Adrenal gland (tissue), 9 donors: ENCODE measurements at regions not wholly inside any gene's neighbourhood (a gene's known extent, or its start where the extent isn't known, plus 50 kb on each side); places are given as distances from the start of the nearest gene placed in this dataset.

Experiments used
- DNase-seq, 7 donors: peaks; one replicate each; pipeline ENCODE4 v3.0.0-alpha.2; 2019 to 2020
- H3K27ac ChIP-seq, 5 donors: fragments of 200-600 bp; sonication (generic) in 4 of 5; 1 replicate in 3 of 5; 2 replicates in 2 of 5; pipeline versions ENCODE4 v1.5.1 to v1.8.0; 2016 to 2020; ENCODE audit warnings: mild to moderate bottlenecking in 1 of 5
- H3K27me3 ChIP-seq: fragments of 200-600 bp; 2 replicates; pipeline ENCODE4 v1.8.0; 2021
- H3K36me3 ChIP-seq, 2 donors: fragments of 200-600 bp; replicated peaks in 1 of 2; 1 replicate in 1 of 2; 2 replicates in 1 of 2; pipeline versions ENCODE4 v1.5.1 to v1.8.0; 2018 to 2022
- H3K4me1 ChIP-seq, 2 donors: fragments of 200-600 bp; replicated peaks in 1 of 2; 1 replicate in 1 of 2; 2 replicates in 1 of 2; pipeline versions ENCODE4 v1.5.1 to v1.8.0; 2018 to 2021
- H3K4me3 ChIP-seq, 4 donors: fragments of 200-600 bp; sonication (generic) in 3 of 4; one replicate each; pipeline ENCODE4 v1.5.1; 2016 to 2018
- H3K9me3 ChIP-seq, 3 donors: fragments of 200-600 bp; sonication (generic) in 1 of 3; replicated peaks in 1 of 3; 1 replicate in 2 of 3; 2 replicates in 1 of 3; pipeline versions ENCODE4 v1.5.1 to v1.8.0; 2016 to 2021
- CTCF ChIP-seq, 6 experiments: fragments of 450-650 bp in 4 of 6; fragments of 200-600 bp in 2 of 6; sonication (generic) in 1 of 6; IDR thresholded peaks; 1 replicate in 5 of 6; 2 replicates in 1 of 6; pipeline versions ENCODE4 v1.5.1 to v1.8.0; 2016 to 2021; ENCODE audit warnings: antibody characterized with exemption in 6 of 6, mild to moderate bottlenecking in 2 of 6, moderate library complexity in 1 of 6
- POLR2A ChIP-seq, 2 donors: fragments of 450-650 bp; IDR thresholded peaks; one replicate each; pipeline ENCODE4 v1.6.1; 2017; ENCODE audit warnings: antibody characterized with exemption in 2 of 2, mild to moderate bottlenecking in 2 of 2, moderate library complexity in 1 of 2
- WGBS, 4 donors: extraction: QIAGEN DNeasy Blood & Tissue Kit in 2 of 4; methylation state at CpG; one replicate each; pipeline versions ENCODE4 v1.1.5 to v1.1.7; 2013 to 2017; 5-methylcytosine and 5-hydroxymethylcytosine counted together
- intact Hi-C, 2 donors: fragments of 100-400 bp; cut with DNase I; formaldehyde crosslinking; loops; one replicate each; pipeline versions ENCODE4 v1.14.1 to v1.15.0; 2022 to 2023
- donor health status: healthy with polysubstance abuse.
- donor health status: Bipolar disorder and iron deficiency.
- donor health status: DM: yes; HTN: yes; CAD: no.
- donor health status: DM: no; HTN: no; CAD: no.
- donor health status: DM: no; HTN: no; CAD: no.

- intact Hi-C loops, result no loop called here
- Histone ChIP-seq H3K36me3 (no peaks in the 10 kb centered on the region), H3K4me1 (no peaks in the 10 kb centered on the region), H3K27ac (no peak overlapping the region), H3K27me3 (no peaks in the 10 kb centered on the region), H3K9me3 (no peaks in the 10 kb centered on the region), H3K4me3 (no peak overlapping the region)
- whole genome bisulfite sequencing, 4 donors, result 53 to 73% (median 65%) methylated on average over 1 of the region's 1 CpG
- DNase-seq, result no peak
- no peak for TF ChIP-seq POLR2A (IDR thresholded peaks at IDR 0.05)
- TF ChIP-seq CTCF (IDR thresholded peaks at IDR 0.05), result no peak
Observed at GRCh38 chr5:29702875-29703274, 1490.6 kb upstream of the CDH6 start.

DNA sequence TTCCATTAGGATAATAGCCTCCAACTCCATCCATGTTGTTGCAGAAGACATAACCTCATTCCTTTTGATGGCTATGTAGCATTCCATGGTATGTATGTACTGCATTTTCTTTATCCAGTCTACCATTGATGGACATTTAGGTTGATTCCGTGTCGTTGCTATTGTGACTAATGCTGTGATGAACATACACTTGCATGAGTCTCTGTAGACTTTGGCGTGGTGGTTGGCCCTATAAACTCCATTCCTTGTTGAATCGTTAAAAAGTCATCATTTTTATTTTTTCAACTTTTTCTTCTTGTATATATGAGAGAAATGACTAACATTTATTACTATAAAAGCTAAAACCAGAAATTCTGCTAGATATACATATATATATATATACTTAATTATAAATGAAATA, 1491.9 kb upstream of the CDH6 start:
- Histone ChIP-seq H3K9me3 (no peaks in the 10 kb centered on the region), H3K36me3 (no peaks in the 10 kb centered on the region), H3K27ac (no peak overlapping the region), H3K27me3 (no peaks in the 10 kb centered on the region), H3K4me3 (no peak overlapping the region), H3K4me1 (no peaks in the 10 kb centered on the region)
- DNase-seq, result no peak
- WGBS, 4 donors, result 76 to 83% (median 77%) methylated on average over 4 of the region's 4 CpGs
- TF ChIP-seq POLR2A (IDR thresholded peaks at IDR 0.05) (no peak), CTCF (IDR thresholded peaks at IDR 0.05) (no peak)
- intact Hi-C loops, result no loop called here

DNA sequence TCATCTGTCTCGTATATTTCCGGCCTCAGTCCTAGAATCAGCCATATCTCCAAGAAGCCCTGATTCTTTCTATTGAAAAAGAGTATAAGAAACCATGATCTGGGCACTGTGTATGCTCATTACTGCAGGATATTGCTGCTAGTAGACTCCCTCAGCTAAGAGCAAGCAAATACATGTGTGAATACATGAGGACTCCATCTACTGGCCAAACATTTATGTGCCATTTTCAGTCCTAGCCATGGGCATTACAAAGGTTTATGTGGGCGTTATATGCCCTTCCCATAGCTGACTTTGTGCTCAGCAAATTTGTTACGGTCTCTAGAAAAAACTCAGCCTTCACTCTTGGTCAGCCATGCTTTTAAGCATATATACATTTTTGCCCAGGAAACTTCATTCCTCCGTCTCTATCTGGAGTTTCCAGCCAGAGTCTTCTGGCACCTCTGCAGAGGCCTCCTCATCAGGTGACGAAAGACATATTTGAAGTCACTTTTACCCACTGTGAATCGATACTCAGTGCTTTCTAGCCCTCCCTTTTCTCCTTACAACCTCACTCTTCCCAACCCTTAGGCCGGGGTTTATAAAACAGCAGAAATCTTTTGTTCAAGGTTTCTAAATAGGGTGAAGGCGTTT, 1495.6 kb upstream of the CDH6 start:
- TF ChIP-seq CTCF (IDR thresholded peaks at IDR 0.05) (no peak), POLR2A (IDR thresholded peaks at IDR 0.05) (no peak)
- H3K36me3 ChIP-seq, result no peaks in the 10 kb centered on the region
- H3K4me1 ChIP-seq, result no peaks in the 10 kb centered on the region
- DNase-seq, result no peak
- intact Hi-C loops, result no loop called here
- H3K27ac ChIP-seq, result no peak overlapping the region
- H3K27me3 ChIP-seq, result no peaks in the 10 kb centered on the region
- no peak overlapping the region for H3K4me3 ChIP-seq
- H3K9me3 ChIP-seq, result no peaks in the 10 kb centered on the region
- 67 to 79% (median 77%) methylated on average over 9 of the region's 9 CpGs for WGBS, 4 donors

GRCh38 chr5:29697278-29697677, 1496.2 kb upstream of the CDH6 start:
- no peaks in the 10 kb centered on the region for H3K36me3 ChIP-seq
- WGBS, 4 donors, result 38 to 48% (median 43%) methylated on average over 2 of the region's 2 CpGs
- no peaks in the 10 kb centered on the region for H3K4me1 ChIP-seq
- no peak for DNase-seq
- TF ChIP-seq POLR2A (IDR thresholded peaks at IDR 0.05), result no peak
- no peak for TF ChIP-seq CTCF (IDR thresholded peaks at IDR 0.05)
- H3K27ac ChIP-seq, result no peak overlapping the region
- no peaks in the 10 kb centered on the region for H3K9me3 ChIP-seq
- no peak overlapping the region for H3K4me3 ChIP-seq
- no peaks in the 10 kb centered on the region for H3K27me3 ChIP-seq
- intact Hi-C loops, result no loop called here
